ENCODE measurements at regions not wholly inside any gene's neighbourhood (a gene's known extent, or its start where the extent isn't known, plus 50 kb on each side); places are given as distances from the start of the nearest gene placed in this dataset.
"Not testable (repeated sequence)": the region's sequence is repeated elsewhere in the genome, so short reads cannot be mapped to it uniquely, and the experiment has no call there.

- Histone ChIP-seq H3K79me2 (ENCODE audit: control insufficient read depth, insufficient read depth, low read length, unreplicated experiment) (no peaks in the 10 kb centered on the region), H3K4me1 (ENCODE audit: control insufficient read depth, insufficient read depth, low read length, unreplicated experiment) (no peaks in the 10 kb centered on the region)
Observed at GRCh38 chr6:16827627-16828026, 66.4 kb upstream of the ATXN1 start.

GRCh38 chr6:16825784-16826183 is 64.5 kb upstream of the ATXN1 start:
- H3K27ac ChIP-seq (ENCODE audit: low read depth, low read length) = no peak overlapping the region
- no peaks in the 10 kb centered on the region for H3K4me1 ChIP-seq (ENCODE audit: control insufficient read depth, insufficient read depth, low read length, unreplicated experiment)
- no peak overlapping the region for H2AFZ ChIP-seq (ENCODE audit: low read length, unreplicated experiment)
- H3K27me3 ChIP-seq (ENCODE audit: insufficient read depth, low read length) = peaks cover 6% of the 10 kb centered on the region; the same call in 1 of the 2 replicates
- no peaks in the 10 kb centered on the region for H3K79me2 ChIP-seq (ENCODE audit: control insufficient read depth, insufficient read depth, low read length, unreplicated experiment)
- H3K4me3 ChIP-seq (ENCODE audit: low read depth, low read length) = no peak overlapping the region
- H3K36me3 ChIP-seq (ENCODE audit: insufficient read depth, low read length) = no peaks in the 10 kb centered on the region

More at GRCh38 chr6:16827627-16828026, 66.4 kb upstream of the ATXN1 start:
- Histone ChIP-seq H3K4me3 (ENCODE audit: low read depth, low read length) (no peak overlapping the region), H3K27ac (ENCODE audit: low read depth, low read length) (no peak overlapping the region), H3K36me3 (ENCODE audit: insufficient read depth, low read length) (no peaks in the 10 kb centered on the region), H2AFZ (ENCODE audit: low read length, unreplicated experiment) (no peak overlapping the region), H3K27me3 (ENCODE audit: insufficient read depth, low read length) (peaks cover 6% of the 10 kb centered on the region; the same call in 1 of the 2 replicates)

GRCh38 chr6:16824845-16825685 is 63.8 kb upstream of the ATXN1 start:
- H3K36me3 ChIP-seq (ENCODE audit: insufficient read depth, low read length) = no peaks in the 10 kb centered on the region
- peaks cover 6% of the 10 kb centered on the region; the same call in 1 of the 2 replicates for H3K27me3 ChIP-seq (ENCODE audit: insufficient read depth, low read length)
- no peaks in the 10 kb centered on the region for H3K4me1 ChIP-seq (ENCODE audit: control insufficient read depth, insufficient read depth, low read length, unreplicated experiment)
- H3K27ac ChIP-seq (ENCODE audit: low read depth, low read length) = no peak overlapping the region
- no peak overlapping the region for H3K4me3 ChIP-seq (ENCODE audit: low read depth, low read length)
- H3K79me2 ChIP-seq (ENCODE audit: control insufficient read depth, insufficient read depth, low read length, unreplicated experiment) = no peaks in the 10 kb centered on the region
- no peak overlapping the region for H2AFZ ChIP-seq (ENCODE audit: low read length, unreplicated experiment)

- no peaks in the 10 kb centered on the region for H3K4me1 ChIP-seq (ENCODE audit: control insufficient read depth, insufficient read depth, low read length, unreplicated experiment)
- peaks cover 6% of the 10 kb centered on the region; the same call in 1 of the 2 replicates for H3K27me3 ChIP-seq (ENCODE audit: insufficient read depth, low read length)
- no peak overlapping the region for H3K4me3 ChIP-seq (ENCODE audit: low read depth, low read length)
- no peaks in the 10 kb centered on the region for H3K36me3 ChIP-seq (ENCODE audit: insufficient read depth, low read length)
- H3K27ac ChIP-seq (ENCODE audit: low read depth, low read length) = no peak overlapping the region
- H3K79me2 ChIP-seq (ENCODE audit: control insufficient read depth, insufficient read depth, low read length, unreplicated experiment) = no peaks in the 10 kb centered on the region
- H2AFZ ChIP-seq (ENCODE audit: low read length, unreplicated experiment) = no peak overlapping the region
Observed at GRCh38 chr6:16823718-16824352, 62.6 kb upstream of the ATXN1 start.

- H3K4me1 ChIP-seq (ENCODE audit: control insufficient read depth, insufficient read depth, low read length, unreplicated experiment) = no peaks in the 10 kb centered on the region
- no peaks in the 10 kb centered on the region for H3K36me3 ChIP-seq (ENCODE audit: insufficient read depth, low read length)
- H2AFZ ChIP-seq (ENCODE audit: low read length, unreplicated experiment) = no peak overlapping the region
- H3K4me3 ChIP-seq (ENCODE audit: low read depth, low read length) = no peak overlapping the region
- no peak overlapping the region for H3K27ac ChIP-seq (ENCODE audit: low read depth, low read length)
- no peaks in the 10 kb centered on the region for H3K79me2 ChIP-seq (ENCODE audit: control insufficient read depth, insufficient read depth, low read length, unreplicated experiment)
- peaks cover 6% of the 10 kb centered on the region; the same call in 1 of the 2 replicates for H3K27me3 ChIP-seq (ENCODE audit: insufficient read depth, low read length)
Observed at GRCh38 chr6:16822975-16823717, 61.9 kb upstream of the ATXN1 start.

- H3K36me3 ChIP-seq (ENCODE audit: insufficient read depth, low read length) = no peaks in the 10 kb centered on the region
- peaks cover 6% of the 10 kb centered on the region; the same call in 1 of the 2 replicates for H3K27me3 ChIP-seq (ENCODE audit: insufficient read depth, low read length)
- H3K27ac ChIP-seq (ENCODE audit: low read depth, low read length) = no peak overlapping the region
- no peak overlapping the region for H3K4me3 ChIP-seq (ENCODE audit: low read depth, low read length)
- no peaks in the 10 kb centered on the region for H3K79me2 ChIP-seq (ENCODE audit: control insufficient read depth, insufficient read depth, low read length, unreplicated experiment)
- no peak overlapping the region for H2AFZ ChIP-seq (ENCODE audit: low read length, unreplicated experiment)
- H3K4me1 ChIP-seq (ENCODE audit: control insufficient read depth, insufficient read depth, low read length, unreplicated experiment) = no peaks in the 10 kb centered on the region
Observed at GRCh38 chr6:16822529-16822928, 61.3 kb upstream of the ATXN1 start.

- no peak overlapping the region for H2AFZ ChIP-seq (ENCODE audit: low read length, unreplicated experiment)
- H3K4me3 ChIP-seq (ENCODE audit: low read depth, low read length) = no peak overlapping the region
- H3K79me2 ChIP-seq (ENCODE audit: control insufficient read depth, insufficient read depth, low read length, unreplicated experiment) = no peaks in the 10 kb centered on the region
- no peaks in the 10 kb centered on the region for H3K4me1 ChIP-seq (ENCODE audit: control insufficient read depth, insufficient read depth, low read length, unreplicated experiment)
- no peaks in the 10 kb centered on the region for H3K36me3 ChIP-seq (ENCODE audit: insufficient read depth, low read length)
- H3K27me3 ChIP-seq (ENCODE audit: insufficient read depth, low read length) = 0 out of 2 replicates have a peak, but pooled peaks cover 6% of the 10 kb centered on the region
- no peak overlapping the region for H3K27ac ChIP-seq (ENCODE audit: low read depth, low read length)
Observed at GRCh38 chr6:16821834-16822264, 60.6 kb upstream of the ATXN1 start.

- H3K4me1 ChIP-seq (ENCODE audit: control insufficient read depth, insufficient read depth, low read length, unreplicated experiment) = not testable (repeated sequence)
Observed at GRCh38 chr6:16820262-16820661, 59.0 kb upstream of the ATXN1 start.

GRCh38 chr6:16819752-16820151 is 58.5 kb upstream of the ATXN1 start:
- no peak overlapping the region for H3K27ac ChIP-seq (ENCODE audit: low read depth, low read length)
- H2AFZ ChIP-seq (ENCODE audit: low read length, unreplicated experiment) = no peak overlapping the region
- no peaks in the 10 kb centered on the region for H3K79me2 ChIP-seq (ENCODE audit: control insufficient read depth, insufficient read depth, low read length, unreplicated experiment)
- no peak overlapping the region for H3K4me3 ChIP-seq (ENCODE audit: low read depth, low read length)
- no peaks in the 10 kb centered on the region for H3K27me3 ChIP-seq (ENCODE audit: insufficient read depth, low read length)
- no peaks in the 10 kb centered on the region for H3K4me1 ChIP-seq (ENCODE audit: control insufficient read depth, insufficient read depth, low read length, unreplicated experiment)
- no peaks in the 10 kb centered on the region for H3K36me3 ChIP-seq (ENCODE audit: insufficient read depth, low read length)

More at GRCh38 chr6:16820262-16820661, 59.0 kb upstream of the ATXN1 start:
- not testable (repeated sequence) for H3K79me2 ChIP-seq (ENCODE audit: control insufficient read depth, insufficient read depth, low read length, unreplicated experiment); H3K36me3 ChIP-seq (ENCODE audit: insufficient read depth, low read length); H3K4me3 ChIP-seq (ENCODE audit: low read depth, low read length); H3K27me3 ChIP-seq (ENCODE audit: insufficient read depth, low read length); H2AFZ ChIP-seq (ENCODE audit: low read length, unreplicated experiment); H3K27ac ChIP-seq (ENCODE audit: low read depth, low read length)

- no peak overlapping the region for H3K27ac ChIP-seq (ENCODE audit: low read depth, low read length)
- no peak overlapping the region for H3K4me3 ChIP-seq (ENCODE audit: low read depth, low read length)
- H3K4me1 ChIP-seq (ENCODE audit: control insufficient read depth, insufficient read depth, low read length, unreplicated experiment) = no peaks in the 10 kb centered on the region
- no peaks in the 10 kb centered on the region for H3K27me3 ChIP-seq (ENCODE audit: insufficient read depth, low read length)
- H2AFZ ChIP-seq (ENCODE audit: low read length, unreplicated experiment) = no peak overlapping the region
- no peaks in the 10 kb centered on the region for H3K79me2 ChIP-seq (ENCODE audit: control insufficient read depth, insufficient read depth, low read length, unreplicated experiment)
- no peaks in the 10 kb centered on the region for H3K36me3 ChIP-seq (ENCODE audit: insufficient read depth, low read length)
Observed at GRCh38 chr6:16818992-16819626, 57.8 kb upstream of the ATXN1 start.
